Tibial nerve (tissue), 4 donors: ENCODE measurements at regions not wholly inside any gene's neighbourhood (a gene's known extent, or its start where the extent isn't known, plus 50 kb on each side); places are given as distances from the start of the nearest gene placed in this dataset.

Source experiments
- DNase-seq, 2 donors: peaks; one replicate each; pipeline ENCODE4 v3.0.0-alpha.2; 2019; ENCODE audit warnings: low spot score in 2 of 2
- H3K27ac ChIP-seq, 4 donors: fragments of 200-600 bp; sonication (generic) in 3 of 4; one replicate each; pipeline ENCODE4 v1.5.1; 2017 to 2019; ENCODE audit warnings: mild to moderate bottlenecking in 1 of 4
- H3K27me3 ChIP-seq, 2 donors: fragments of 200-600 bp; sonication (generic) in 1 of 2; one replicate each; pipeline versions ENCODE4 v1.5.1 to v1.6.0; 2017 to 2019
- H3K36me3 ChIP-seq, 3 donors: fragments of 200-600 bp; sonication (generic); one replicate each; pipeline ENCODE4 v1.5.1; 2018 to 2019
- H3K4me1 ChIP-seq, 4 donors: fragments of 200-600 bp; sonication (generic) in 3 of 4; one replicate each; pipeline ENCODE4 v1.5.1; 2017 to 2019
- H3K4me3 ChIP-seq, 4 donors: fragments of 200-600 bp; sonication (generic) in 3 of 4; one replicate each; pipeline ENCODE4 v1.5.1; 2017 to 2019; ENCODE audit warnings: mild to moderate bottlenecking in 1 of 4, moderate library complexity in 1 of 4
- H3K9me3 ChIP-seq, 4 donors: fragments of 200-600 bp; sonication (generic) in 3 of 4; one replicate each; pipeline ENCODE4 v1.5.1; 2017 to 2019
- CTCF ChIP-seq, 5 experiments: fragments of 200-600 bp in 3 of 5; fragments of 450-650 bp in 2 of 5; sonication (generic) in 3 of 5; IDR thresholded peaks; one replicate each; pipeline ENCODE4 v1.5.1; 2016 to 2019; ENCODE audit warnings: antibody characterized with exemption in 5 of 5, mild to moderate bottlenecking in 3 of 5, moderate library complexity in 2 of 5
- EP300 ChIP-seq, 2 donors: sonication (generic); formaldehyde crosslinking; IDR thresholded peaks; one replicate each; pipeline ENCODE4 v1.6.1; 2017; ENCODE audit warnings: antibody characterized with exemption in 2 of 2, mild to moderate bottlenecking in 1 of 2
- POLR2A ChIP-seq, 2 donors: fragments of 450-650 bp; IDR thresholded peaks; one replicate each; pipeline ENCODE4 v1.6.1; 2017; ENCODE audit warnings: antibody characterized with exemption in 2 of 2, mild to moderate bottlenecking in 2 of 2, moderate library complexity in 2 of 2
- WGBS, 2 donors: methylation state at CpG; one replicate each; pipeline ENCODE4 v1.1.5; 2018; 5-methylcytosine and 5-hydroxymethylcytosine counted together

GRCh38 chr5:89724379-89725095 is 685.0 kb downstream of the CETN3 start:
- Histone ChIP-seq H3K9me3 (no peaks in the 10 kb centered on the region), H3K4me1 (peaks cover 0 to 30% (median 0%) of the 10 kb centered on the region in 4 donors), H3K4me3 (no peak overlapping the region), H3K27me3 (no peaks in the 10 kb centered on the region), H3K36me3 (no peaks in the 10 kb centered on the region), H3K27ac (no peak overlapping the region)
- TF ChIP-seq CTCF (IDR thresholded peaks at IDR 0.05), result no peak
- TF ChIP-seq POLR2A (IDR thresholded peaks at IDR 0.05), result no peak
- no peak for TF ChIP-seq EP300 (IDR thresholded peaks at IDR 0.05)
- DNase-seq, result no peak
- 81 to 96% methylated on average over 7 of the region's 7 CpGs for WGBS, 2 donors

GRCh38 chr5:89723907-89724306 is 685.6 kb downstream of the CETN3 start:
- H3K4me1 ChIP-seq, result peaks cover 0 to 27% (median 0%) of the 10 kb centered on the region in 4 donors
- no peaks in the 10 kb centered on the region for H3K36me3 ChIP-seq
- H3K9me3 ChIP-seq, result no peaks in the 10 kb centered on the region
- no peak for TF ChIP-seq CTCF (IDR thresholded peaks at IDR 0.05)
- TF ChIP-seq POLR2A (IDR thresholded peaks at IDR 0.05), result no peak
- no peak for TF ChIP-seq EP300 (IDR thresholded peaks at IDR 0.05)
- no peak overlapping the region for H3K4me3 ChIP-seq
- 49 to 51% methylated on average over 2 of the region's 2 CpGs for WGBS, 2 donors
- DNase-seq, result no peak
- no peak overlapping the region for H3K27ac ChIP-seq
- no peaks in the 10 kb centered on the region for H3K27me3 ChIP-seq

DNA sequence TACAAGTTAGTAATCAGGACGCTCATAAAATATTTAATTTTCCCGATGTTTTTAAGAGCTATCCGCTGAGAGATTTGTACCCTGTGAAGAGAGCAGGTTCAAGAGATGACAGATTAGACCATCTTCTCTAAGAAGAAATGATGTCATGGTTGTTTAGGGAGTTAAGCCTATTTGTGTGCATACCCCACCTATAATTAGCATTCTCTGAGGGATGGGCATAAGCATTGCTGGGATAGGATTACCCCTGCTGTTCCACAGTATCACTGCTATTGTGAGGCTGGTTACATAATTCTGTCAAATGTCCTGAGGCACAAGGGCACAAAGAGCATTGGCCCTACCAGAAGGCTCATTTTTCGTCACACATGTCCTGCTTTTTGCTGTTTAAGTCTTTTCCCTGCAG is 687.0 kb downstream of the CETN3 start:
- Histone ChIP-seq H3K9me3 (no peaks in the 10 kb centered on the region), H3K36me3 (no peaks in the 10 kb centered on the region), H3K27ac (no peak overlapping the region), H3K27me3 (no peaks in the 10 kb centered on the region), H3K4me1 (peaks cover 0 to 18% (median 0%) of the 10 kb centered on the region in 4 donors), H3K4me3 (no peak overlapping the region)
- DNase-seq, result no peak
- WGBS, 2 donors, result 82 to 89% methylated on average over 4 of the region's 4 CpGs
- TF ChIP-seq POLR2A (IDR thresholded peaks at IDR 0.05) (no peak), CTCF (IDR thresholded peaks at IDR 0.05) (no peak), EP300 (IDR thresholded peaks at IDR 0.05) (no peak)

DNA sequence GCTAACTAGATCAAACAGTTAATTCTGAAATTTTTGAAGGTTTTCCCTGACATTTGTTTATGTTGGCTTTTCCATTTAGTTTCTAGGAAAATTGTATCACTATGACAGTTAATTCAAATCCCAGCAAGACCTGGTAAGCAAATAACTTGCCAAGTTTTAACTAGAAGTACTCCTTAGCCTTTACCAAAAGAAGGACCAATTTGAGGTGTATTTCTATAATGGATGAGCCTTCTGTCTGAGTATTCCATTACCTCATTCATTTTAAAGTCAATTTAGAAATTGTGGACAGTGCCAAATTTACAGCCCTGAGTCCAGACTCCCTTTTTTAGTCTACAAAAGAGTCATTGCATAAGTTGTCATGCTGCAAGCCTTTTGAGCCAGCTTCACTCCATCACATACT is 687.6 kb downstream of the CETN3 start:
- no peak for DNase-seq
- Histone ChIP-seq H3K9me3 (no peaks in the 10 kb centered on the region), H3K27me3 (no peaks in the 10 kb centered on the region), H3K27ac (no peak overlapping the region), H3K4me1 (peaks cover 0 to 18% (median 0%) of the 10 kb centered on the region in 4 donors), H3K4me3 (no peak overlapping the region), H3K36me3 (no peaks in the 10 kb centered on the region)
- no peak for TF ChIP-seq CTCF (IDR thresholded peaks at IDR 0.05)
- no peak for TF ChIP-seq EP300 (IDR thresholded peaks at IDR 0.05)
- TF ChIP-seq POLR2A (IDR thresholded peaks at IDR 0.05), result no peak

GRCh38 chr5:89721353-89721752 is 688.2 kb downstream of the CETN3 start:
- peaks cover 0 to 18% (median 0%) of the 10 kb centered on the region in 4 donors for H3K4me1 ChIP-seq
- no peak overlapping the region for H3K27ac ChIP-seq
- H3K4me3 ChIP-seq, result no peak overlapping the region
- DNase-seq, result no peak
- no peak for TF ChIP-seq POLR2A (IDR thresholded peaks at IDR 0.05)
- no peak for TF ChIP-seq EP300 (IDR thresholded peaks at IDR 0.05)
- no peak for TF ChIP-seq CTCF (IDR thresholded peaks at IDR 0.05)
- H3K27me3 ChIP-seq, result no peaks in the 10 kb centered on the region
- no peaks in the 10 kb centered on the region for H3K36me3 ChIP-seq
- H3K9me3 ChIP-seq, result no peaks in the 10 kb centered on the region
- WGBS, 2 donors, result 63 to 68% methylated on average over 2 of the region's 2 CpGs
